HK-2 (cell line): ENCODE measurements at regions not wholly inside any gene's neighbourhood (a gene's known extent, or its start where the extent isn't known, plus 50 kb on each side); places are given as distances from the start of the nearest gene placed in this dataset.

ENCODE experiments used
- DNase-seq: peaks from one replicate; pipeline ENCODE4 v3.0.0-alpha.2; 2018; ENCODE audit not compliant: unreplicated experiment

DNA sequence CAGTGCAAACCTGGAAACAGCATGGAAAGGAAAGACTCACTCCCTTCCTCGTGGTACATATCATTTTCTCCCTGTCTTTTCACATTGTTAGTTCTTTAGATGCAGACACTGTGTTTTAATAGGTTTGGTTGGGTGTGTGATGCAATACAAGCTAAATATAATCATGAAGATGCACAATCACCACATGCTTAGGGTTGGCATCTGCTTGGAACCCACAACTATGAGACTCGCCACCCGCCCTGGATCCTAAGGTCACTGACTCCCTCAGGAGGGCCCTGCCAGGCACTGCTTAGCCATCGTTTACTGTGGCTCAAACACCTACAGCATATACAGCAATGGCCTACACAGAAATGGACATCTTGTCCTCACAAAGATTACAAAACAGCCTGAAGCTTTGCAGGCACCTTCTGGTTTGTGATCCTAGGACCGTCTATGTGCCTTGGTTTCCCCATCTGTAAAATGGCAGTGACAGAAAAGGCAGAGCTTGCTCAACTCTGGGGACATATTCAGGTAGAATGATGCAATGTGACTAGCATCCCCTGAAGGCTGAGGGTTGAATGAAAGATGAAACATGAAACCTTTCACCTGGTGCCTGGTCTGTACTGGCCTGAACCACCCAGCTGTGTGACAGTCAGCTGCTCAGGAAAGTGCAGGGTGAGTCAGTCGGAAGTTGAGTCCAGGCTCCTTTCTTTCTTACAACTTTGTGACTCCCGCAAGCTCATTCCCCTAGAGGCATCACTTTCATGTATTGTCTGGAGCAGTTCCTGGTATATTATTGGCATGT lies 123.6 kb upstream of the PFN2 start:
- DNase-seq = no peak

DNA sequence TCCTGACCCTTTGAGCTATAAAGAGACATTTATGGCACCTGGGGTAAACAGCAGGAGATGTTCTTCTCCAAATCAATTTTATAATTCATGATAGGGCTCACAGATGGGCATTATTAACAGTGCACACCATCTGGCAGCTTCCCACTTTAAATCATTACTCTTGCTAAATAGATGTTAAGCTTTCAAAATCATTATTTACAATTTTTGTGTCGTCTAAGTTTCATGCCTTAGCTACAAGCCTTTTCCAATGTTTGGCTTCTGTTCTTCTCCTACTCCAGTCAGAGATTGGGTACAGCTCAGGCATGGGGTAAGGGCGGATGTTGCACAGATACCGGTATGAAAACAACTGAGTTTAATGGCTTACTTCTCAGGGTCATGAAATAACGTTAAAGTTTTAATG lies 120.9 kb upstream of the PFN2 start:
- DNase-seq = no peak

DNA sequence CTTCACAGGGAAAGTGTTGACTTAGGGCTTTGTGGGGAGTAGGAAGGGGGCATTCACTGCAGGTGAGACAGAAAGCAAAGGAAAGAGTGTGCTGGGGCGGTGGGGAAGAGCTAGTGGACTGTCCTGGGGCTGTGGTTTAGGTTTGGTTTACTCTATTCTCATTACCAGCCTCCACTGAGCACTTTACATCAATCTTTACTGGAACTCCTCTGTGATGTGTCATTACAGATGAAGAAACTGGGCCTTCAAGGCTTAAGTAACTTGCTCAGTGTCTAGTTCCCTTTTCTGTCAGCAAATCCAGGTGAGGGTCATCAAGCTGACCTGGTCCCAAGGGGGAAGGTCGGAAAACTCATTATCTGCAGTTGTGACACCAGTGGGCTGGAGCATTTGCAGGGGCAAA lies 120.2 kb upstream of the PFN2 start:
- no peak for DNase-seq

DNA sequence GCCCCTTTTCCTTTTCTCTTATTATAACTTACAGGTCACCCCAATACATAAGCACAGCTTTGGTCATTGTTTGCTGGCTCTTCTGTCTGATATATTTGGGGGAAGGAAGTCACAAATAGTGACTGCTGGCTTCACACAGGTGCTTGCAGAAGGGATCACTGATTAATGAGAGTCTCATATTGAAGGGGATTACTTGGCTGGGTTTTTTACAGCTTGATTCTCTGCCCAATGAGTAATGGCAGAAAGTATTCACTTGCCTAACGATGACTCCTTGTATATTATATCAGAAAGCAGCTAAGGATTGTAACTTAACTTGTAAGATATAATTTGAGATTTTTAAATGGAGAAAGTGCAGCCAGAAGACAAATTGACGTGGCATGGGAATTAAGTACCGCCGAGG lies 119.3 kb upstream of the PFN2 start:
- no peak for DNase-seq

DNA sequence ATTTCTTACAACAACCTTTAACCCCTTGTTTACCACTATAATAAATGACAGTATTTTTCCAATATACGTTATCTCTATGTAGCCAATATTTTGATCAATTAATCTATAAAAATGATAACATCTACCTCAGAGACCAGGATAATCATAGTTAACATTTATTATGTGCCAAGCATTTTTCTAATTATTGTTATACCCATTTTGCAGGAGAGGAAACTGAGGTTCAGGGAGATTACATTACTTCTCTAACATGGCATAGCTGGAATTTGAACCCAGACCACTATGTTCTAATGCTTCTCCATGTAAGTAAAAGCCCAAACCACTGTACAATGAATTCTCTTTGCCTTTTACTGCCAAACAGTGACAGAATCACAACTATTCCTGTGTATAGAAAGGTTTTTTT lies 113.4 kb upstream of the PFN2 start:
- DNase-seq = no peak

DNA sequence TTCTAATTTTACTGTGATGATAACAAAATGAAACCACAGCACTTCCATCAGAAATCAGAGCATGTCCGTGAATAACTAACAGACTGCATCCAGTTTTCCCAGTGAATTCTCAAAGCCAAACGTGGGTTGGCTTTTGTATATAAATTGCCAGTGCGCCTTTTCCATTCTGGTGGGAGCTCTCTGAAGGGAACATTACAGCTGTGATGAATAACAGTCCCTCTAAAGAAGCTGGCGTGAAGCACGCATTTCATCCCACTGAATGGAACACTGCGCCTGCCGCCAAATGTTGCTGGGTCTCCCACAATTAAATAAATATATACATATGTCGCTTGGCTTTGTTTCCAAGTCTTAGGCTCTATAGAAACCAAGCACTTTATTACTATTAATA lies 113.0 kb upstream of the PFN2 start:
- DNase-seq = no peak

DNA sequence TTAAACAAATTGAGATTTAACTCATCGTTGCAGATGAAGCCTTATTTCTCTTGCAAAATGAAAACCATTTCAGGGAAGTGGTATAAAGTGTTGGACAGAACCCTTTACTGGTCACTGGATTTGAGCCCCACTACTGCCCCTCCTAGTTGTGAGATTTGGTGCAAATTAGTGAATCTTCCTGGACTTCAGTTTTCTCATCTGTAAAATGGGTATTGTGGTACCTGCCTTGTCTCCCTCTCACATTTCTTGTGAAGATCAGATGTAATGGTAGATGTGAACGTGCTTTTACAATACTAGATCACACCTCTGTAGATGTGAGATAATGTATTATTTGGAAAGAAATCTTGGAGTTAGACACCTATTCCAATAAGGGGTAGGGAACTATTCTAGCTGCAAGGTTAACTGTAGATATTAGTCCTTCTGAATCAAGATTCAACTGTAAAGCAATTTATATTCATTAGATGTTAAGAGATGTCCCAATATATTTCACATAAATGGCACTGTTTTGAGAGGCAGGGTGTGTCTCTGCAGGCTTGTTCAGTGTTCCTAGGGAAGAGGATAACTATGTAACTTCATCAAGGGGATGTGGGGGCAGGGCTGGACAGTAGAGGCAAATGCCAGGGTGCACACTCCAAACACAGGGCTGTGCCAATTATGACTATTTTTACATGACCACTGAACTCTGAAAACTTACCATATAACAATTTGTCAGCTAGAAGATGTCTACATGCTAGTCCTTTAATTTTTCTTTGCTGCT lies 112.4 kb upstream of the PFN2 start:
- DNase-seq = no peak

DNA sequence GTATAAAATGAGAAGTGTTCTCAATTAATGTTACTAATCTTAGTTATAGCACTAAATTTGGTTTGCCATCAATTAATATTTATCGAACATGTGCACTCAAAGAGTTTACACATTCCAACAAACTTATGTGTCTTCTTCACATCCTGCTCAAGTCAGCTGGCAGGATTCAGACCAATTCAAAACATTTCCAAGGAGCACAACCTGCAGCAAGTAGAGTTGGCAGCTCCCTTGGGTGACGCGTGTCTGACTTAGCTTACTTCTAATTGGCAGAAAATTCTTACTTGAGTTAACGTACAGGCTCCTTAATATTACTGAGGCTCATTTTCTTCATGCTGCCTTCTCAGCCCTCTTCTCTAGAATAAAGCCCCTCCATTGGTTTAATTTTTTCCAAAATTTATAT lies 110.4 kb upstream of the PFN2 start:
- DNase-seq = no peak

DNA sequence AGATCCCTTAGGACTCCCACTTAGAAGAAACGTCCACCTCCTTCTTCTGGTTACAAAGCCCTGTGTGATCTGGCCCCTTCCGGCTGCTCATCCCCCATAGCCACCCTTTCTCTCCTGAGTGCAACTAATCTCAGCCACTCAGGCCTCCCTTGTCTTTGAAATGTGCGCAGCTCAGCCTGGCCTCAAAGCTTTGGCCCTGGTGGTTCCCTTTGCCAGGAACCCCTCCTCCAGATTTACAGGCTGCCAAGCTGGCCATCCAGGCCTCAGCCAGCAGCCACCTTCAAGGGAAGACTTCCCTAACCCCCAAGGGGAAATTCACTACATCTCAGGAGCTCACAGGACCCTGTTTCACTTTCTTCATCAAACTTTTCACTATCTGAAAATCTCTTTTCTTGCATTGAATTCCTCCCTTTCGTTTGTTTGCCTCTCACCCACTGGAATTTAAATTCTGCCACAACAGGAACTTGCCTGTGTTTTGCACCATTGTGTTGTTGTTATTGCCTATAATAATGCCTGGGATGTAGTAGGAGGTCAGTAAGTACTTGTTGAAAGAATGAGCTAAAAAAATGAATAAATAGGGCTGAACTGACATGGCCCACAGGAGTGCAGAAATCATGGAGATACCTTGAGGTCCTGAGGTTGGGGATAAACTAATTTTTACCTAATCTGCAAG lies 109.5 kb upstream of the PFN2 start:
- DNase-seq = no peak

DNA sequence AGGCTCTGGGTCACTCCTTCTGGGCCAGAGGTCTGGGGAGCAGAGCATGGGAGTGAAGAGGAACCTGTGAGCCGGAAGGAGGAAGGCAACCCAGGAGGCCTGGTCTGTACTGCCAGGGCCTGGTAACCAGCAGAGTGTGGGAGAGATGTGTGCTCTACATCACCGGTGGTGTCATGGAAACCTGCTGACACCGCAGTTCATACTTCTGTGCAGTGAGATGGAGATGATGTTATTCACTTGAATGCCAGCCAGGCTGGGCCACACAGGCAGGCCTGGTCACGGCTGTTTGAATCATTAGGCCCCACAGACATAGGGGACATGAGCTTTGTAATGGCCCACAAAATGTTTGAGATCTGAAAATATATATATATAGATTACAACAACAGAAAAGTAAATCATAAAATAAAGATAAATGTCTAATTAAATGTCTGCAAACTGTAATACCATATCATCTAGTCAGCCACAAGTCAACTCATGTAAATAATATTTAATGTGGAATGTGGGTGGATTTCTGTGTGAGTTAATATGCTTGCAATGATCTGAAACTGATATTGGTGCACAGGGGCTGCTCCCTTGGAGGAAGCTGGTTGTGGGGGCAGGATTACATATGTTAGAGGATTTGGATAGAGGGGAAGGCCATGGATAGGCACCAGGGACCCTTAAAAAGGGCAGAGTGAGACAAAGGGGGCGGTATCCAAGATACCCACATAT lies 108.5 kb upstream of the PFN2 start:
- DNase-seq = peak; percentile 62

DNA sequence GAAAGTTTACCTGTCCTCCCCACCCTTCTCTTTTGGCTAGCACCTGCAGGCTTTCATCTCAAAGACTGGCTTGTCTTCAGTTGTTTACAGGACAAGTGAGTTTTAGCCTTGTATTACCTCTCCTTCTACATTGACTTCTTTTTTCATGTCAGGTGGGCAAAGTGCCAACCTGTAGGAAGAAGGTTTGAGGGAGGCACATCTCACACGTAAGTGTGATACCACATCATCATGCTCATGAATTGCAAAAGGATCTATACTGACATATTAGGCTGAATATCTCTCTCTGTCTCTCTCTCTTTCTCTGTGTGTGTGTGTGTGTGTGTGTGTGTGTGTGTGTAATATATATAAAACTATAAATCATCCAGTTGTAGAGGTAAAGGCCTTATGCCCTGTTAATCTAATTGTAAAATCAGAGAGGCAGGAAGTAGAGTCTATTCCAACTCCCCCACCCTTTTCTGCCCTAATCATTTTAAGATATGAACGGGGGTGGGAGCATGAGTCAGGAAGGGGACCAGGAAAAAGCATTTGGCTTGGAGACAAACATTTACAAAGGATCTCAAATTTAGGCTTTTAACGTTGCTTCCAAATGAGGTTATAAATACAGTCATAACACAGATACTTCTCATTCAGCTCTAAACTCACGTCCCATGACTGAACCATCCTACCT lies 107.0 kb upstream of the PFN2 start:
- no peak for DNase-seq

DNA sequence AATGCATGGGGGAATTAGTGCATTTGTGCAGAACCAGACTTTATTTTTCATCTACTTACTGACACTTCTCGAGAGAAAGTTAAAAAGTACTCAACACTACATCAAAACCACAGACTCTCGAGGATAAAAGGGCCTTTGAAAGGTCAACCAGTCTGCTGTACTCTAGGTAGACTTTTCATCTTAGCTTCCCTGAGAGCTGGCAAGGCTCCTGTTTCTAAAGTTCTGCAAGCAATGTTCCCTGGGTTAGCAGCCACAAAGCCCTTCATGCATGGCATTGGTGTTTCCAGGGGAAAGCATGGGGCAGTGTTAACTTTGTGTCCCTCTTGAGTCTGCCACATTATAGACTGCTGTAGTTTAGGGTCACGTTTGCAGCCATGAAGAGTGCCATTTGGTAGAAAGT lies 106.4 kb upstream of the PFN2 start:
- DNase-seq = no peak

DNA sequence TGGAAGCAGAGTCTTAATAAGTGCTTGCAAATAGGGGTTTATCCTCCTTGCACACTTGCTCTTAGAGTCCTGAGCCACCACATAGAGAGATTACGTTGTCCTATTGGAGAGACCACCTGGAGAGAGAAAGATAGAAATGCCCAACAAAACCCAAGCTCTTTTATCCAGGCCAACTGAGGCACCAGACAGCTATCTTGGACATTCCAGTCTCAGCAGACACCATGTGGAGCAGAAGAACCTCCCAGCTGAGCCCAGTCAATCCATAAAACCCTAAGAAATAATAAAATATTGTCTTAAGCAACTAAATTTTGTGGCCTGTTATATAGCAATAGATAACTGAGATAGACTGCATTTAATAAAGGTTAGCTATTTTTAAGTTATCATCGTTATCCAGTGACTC lies 105.7 kb upstream of the PFN2 start:
- no peak for DNase-seq

DNA sequence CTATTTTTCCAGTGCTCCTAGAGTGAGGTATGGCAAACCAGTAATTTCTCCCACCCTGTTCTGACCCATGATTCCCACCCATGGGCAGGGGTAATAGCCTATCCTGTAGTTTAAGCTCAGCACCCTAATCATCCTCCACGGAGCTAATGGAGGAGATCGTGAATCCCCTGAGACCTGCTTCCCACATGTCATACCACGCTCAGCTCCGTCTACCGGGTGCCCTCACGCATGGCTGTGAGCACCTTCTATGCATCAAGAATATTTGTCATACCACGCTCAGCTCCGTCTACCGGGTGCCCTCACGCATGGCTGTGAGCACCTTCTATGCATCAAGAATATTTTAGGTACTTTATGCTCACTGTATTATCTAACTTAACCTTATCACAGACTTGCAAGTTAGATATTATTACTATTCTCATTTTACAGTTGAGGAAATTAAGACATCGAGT lies 104.7 kb upstream of the PFN2 start:
- no peak for DNase-seq

DNA sequence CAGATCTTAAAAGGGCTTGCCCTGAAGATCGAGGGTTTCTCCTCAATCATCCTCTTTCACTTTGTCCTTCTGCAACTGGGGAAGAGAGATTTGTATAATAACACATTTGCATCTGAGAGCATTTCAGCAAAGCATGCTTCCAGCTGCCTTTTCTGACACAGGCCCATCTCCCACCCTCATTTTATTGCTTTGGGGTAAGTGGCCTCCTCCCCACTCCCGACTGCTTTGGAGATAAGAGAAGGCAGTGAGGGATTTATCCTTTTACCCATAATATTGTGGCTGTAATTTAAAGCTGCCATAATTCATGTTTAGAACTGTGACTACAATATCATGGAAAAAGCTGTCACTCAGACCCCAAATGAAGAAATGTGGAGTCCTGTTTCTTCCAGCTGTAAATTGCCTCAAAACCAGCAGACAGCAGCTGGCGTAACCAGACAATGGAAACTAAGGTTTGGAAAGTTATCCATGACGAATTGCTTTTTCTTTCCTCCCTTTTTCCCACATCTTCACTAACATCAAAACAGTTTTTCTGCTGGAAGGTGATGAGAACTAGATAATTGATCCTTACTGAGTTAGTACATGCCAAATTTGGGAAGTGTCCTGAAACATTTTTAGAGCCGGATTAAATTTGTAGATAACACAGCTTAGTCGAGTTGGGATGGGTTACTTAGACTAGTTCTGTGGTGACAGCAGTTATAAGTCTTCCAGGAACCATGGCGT lies 104.2 kb upstream of the PFN2 start:
- no peak for DNase-seq

DNA sequence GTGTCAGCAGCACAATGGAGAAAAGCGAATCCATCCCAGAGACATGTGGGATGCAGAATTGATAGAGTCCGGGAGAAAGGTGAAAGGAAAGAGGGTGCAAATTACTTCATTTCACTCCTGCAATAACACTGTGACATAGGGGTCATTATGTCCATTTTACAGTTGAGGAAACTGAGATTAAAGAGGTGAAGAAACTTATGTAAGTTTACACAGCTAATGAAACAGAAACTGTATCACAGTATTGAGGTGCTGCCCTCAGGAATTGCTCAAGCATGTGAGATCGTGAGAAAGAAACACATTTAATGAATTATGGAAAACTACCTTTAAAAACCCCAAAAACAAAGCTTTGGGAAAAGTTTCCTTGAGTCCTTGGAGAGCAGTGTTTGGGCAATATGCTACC lies 103.6 kb upstream of the PFN2 start:
- no peak for DNase-seq

DNA sequence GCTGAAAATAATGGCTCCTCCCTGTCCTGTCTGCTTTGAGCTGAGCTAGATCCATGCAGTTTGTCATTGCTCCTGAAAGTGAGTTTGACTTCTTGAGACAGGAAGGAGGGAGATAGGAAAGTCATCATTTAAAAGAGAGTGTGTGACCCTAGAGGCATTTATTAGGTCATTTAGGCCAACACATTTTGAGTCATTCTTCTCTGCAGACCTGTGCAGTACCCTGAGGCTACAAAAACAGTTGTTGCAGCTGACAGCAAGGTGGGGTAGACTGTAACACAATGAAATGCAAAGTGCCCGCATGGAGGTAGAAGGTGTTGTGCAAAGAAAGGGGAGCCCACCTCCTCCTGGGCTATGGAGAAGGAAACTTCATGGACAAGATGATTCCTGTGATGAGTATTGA lies 102.8 kb upstream of the PFN2 start:
- no peak for DNase-seq

DNA sequence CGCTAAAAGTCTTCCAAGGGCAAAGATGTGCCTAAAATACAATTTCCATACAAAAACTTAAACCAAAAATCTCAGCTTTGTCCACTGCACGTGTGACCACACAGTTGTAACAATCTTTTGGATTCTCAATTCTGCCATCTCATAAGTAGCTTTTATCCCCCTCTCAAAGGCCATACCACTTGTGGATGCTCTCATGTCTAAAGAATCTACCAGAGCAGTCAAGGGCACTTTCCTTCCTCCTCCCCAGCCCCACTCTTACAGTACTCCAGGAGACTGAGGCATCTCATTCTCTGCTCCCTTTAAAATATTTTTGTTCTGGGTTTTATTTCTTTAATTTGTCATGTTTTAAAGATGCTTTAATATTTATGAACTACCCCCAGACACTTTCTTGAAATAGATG lies 102.3 kb upstream of the PFN2 start:
- no peak for DNase-seq

DNA sequence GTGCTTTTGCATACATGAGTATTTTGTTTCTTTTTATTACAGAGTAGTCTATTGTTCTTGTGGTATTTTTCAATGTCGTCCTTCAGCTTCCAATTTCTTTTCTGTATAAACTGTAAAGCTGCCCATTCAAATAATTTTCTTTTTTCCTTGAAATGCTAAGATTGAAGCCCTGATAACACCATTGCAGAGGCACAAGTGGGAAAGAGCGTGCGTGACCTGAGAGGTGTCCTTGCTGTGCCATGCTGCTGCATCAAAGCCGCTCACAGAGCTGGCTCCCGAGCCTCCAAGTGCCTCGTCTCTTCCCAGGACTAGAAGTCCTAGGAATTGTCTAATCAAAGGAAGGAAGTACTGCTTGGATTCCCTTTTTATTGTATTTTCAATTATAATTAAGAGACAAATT lies 101.9 kb upstream of the PFN2 start:
- no peak for DNase-seq

DNA sequence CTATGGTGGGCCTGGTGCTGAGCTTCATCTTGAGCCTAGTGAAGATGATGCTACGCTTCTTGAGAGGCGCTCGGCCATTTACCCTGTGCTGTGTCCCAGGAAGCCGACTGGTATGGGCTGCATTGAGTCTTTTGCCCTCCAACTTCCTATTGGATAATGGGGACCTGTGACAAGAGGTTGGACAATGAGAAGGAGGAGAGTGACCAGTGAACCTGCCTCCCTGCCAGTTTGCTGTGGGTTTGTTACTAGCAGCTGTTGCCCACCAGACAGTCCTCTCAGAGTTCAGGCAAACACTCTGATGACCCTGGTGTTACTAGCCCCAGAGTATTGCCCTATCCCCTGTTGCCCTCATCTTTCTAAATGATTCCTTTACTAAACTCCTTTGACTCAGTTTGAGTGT lies 99.6 kb upstream of the PFN2 start:
- no peak for DNase-seq

DNA sequence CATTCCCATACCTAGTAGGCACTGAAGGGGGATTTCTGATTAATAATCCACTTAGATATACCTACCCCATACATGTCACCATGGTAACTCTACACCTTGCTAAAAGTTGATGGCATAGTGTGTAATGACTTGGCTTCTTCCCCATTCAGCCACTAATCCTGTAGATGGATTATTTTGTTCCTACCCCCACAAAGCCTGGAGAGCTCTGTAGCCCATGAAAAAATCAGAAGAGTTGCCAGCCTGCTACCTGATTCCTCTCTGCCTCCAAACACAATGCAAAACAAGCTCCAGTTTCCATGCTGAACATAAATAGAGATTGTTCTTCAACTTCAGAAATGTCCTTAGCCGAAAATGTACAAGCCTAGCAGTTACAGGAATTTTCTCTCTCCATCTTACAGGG lies 98.9 kb upstream of the PFN2 start:
- DNase-seq = no peak
